Body of pancreas (tissue), 4 donors: ENCODE measurements at regions not wholly inside any gene's neighbourhood (a gene's known extent, or its start where the extent isn't known, plus 50 kb on each side); places are given as distances from the start of the nearest gene placed in this dataset.
A peak's percentile ranks its signal among the peaks of the same experiment; 100 is the strongest.

Source experiments
- ATAC-seq: fragments of 150-250 bp; one replicate; pipeline ENCODE4 v1.9.1; 2016
- DNase-seq, 4 donors: peaks; one replicate each; pipeline ENCODE4 v3.0.0-alpha.2; 2019
- H3K27ac ChIP-seq, 4 donors: fragments of 200-600 bp; sonication (generic); 1 replicate in 3 of 4; 2 replicates in 1 of 4; pipeline versions ENCODE4 v1.5.1 to v1.6.1; 2016 to 2019; ENCODE audit warnings: mild to moderate bottlenecking in 1 of 4, mixed read lengths in 1 of 4, moderate library complexity in 1 of 4
- H3K27me3 ChIP-seq, 2 donors: fragments of 200-600 bp; sonication (generic); one replicate each; pipeline ENCODE4 v1.6.0; 2016; ENCODE audit warnings: mild to moderate bottlenecking in 1 of 2
- H3K36me3 ChIP-seq, 2 donors: fragments of 200-600 bp; sonication (generic); replicated peaks in 1 of 2; 2 replicates each; pipeline ENCODE4 v1.5.1; 2016; ENCODE audit warnings: low read depth in 2 of 2; ENCODE audit not compliant: insufficient read depth in 1 of 2
- H3K4me1 ChIP-seq: fragments of 200-600 bp; sonication (generic); one replicate; pipeline ENCODE4 v1.6.0; 2016
- H3K4me3 ChIP-seq, 2 donors: fragments of 200-600 bp; sonication (generic); 1 replicate in 1 of 2; 2 replicates in 1 of 2; pipeline ENCODE4 v1.5.1; 2016 to 2019
- H3K9me3 ChIP-seq, 3 donors: fragments of 200-600 bp; sonication (generic); 1 replicate in 2 of 3; 2 replicates in 1 of 3; pipeline ENCODE4 v1.5.1; 2016
- POLR2A ChIP-seq, 3 donors: fragments of 450-650 bp; IDR thresholded peaks; one replicate each; pipeline ENCODE4 v1.6.1; 2016; ENCODE audit warnings: antibody characterized with exemption in 3 of 3, mild to moderate bottlenecking in 2 of 3
- WGBS, 2 donors: methylation state at CpG; one replicate each; pipeline ENCODE4 v1.1.5; 2017; 5-methylcytosine and 5-hydroxymethylcytosine counted together
- intact Hi-C: fragments of 100-400 bp; cut with DNase I; formaldehyde crosslinking; loops from one replicate; pipeline ENCODE4 v1.15.1; 2023
- TF ChIP-seq, protein P1 (sequence below), 7 experiments: fragments of 450-650 bp in 4 of 7; fragments of 200-600 bp in 3 of 7; sonication (generic) in 3 of 7; IDR thresholded peaks; one replicate each; pipeline ENCODE4 v1.5.1; 2016 to 2019; ENCODE audit warnings: antibody characterized with exemption in 7 of 7

- Histone ChIP-seq H3K4me1 (no peaks in the 10 kb centered on the region), H3K36me3 (no peaks in the 10 kb centered on the region), H3K27me3 (no peaks in the 10 kb centered on the region), H3K27ac (no peak overlapping the region), H3K9me3 (no peaks in the 10 kb centered on the region), H3K4me3 (no peak overlapping the region)
- TF ChIP-seq POLR2A (IDR thresholded peaks at IDR 0.05) = no peak
- TF ChIP-seq, protein P1, sequence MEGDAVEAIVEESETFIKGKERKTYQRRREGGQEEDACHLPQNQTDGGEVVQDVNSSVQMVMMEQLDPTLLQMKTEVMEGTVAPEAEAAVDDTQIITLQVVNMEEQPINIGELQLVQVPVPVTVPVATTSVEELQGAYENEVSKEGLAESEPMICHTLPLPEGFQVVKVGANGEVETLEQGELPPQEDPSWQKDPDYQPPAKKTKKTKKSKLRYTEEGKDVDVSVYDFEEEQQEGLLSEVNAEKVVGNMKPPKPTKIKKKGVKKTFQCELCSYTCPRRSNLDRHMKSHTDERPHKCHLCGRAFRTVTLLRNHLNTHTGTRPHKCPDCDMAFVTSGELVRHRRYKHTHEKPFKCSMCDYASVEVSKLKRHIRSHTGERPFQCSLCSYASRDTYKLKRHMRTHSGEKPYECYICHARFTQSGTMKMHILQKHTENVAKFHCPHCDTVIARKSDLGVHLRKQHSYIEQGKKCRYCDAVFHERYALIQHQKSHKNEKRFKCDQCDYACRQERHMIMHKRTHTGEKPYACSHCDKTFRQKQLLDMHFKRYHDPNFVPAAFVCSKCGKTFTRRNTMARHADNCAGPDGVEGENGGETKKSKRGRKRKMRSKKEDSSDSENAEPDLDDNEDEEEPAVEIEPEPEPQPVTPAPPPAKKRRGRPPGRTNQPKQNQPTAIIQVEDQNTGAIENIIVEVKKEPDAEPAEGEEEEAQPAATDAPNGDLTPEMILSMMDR (IDR thresholded peaks at IDR 0.05) = peak; percentile 44 to 93 (median 88)
- DNase-seq (peak; percentile 61 to 70 (median 63)), ATAC-seq (peak; percentile 79)
- 23 to 25% methylated on average over 9 of the region's 9 CpGs for WGBS, 2 donors
- intact Hi-C loops = loop anchor here (5.0 to 10.0 kb wide), 2 partner anchors 160 to 457 kb away; no protein-coding TSS in a partner anchor
These were observed 134.3 kb upstream of the PDE1C start for GRCh38 chr7:32204361-32205018.

GRCh38 chr7:32200646-32201045, 130.4 kb upstream of the PDE1C start:
- no peak for TF ChIP-seq POLR2A (IDR thresholded peaks at IDR 0.05)
- TF ChIP-seq, protein P1 (IDR thresholded peaks at IDR 0.05) = no peak
- ATAC-seq (no peak), DNase-seq (no peak)
- WGBS, 2 donors = 53 to 56% methylated on average over 1 of the region's 1 CpG
- H3K27ac ChIP-seq = no peak overlapping the region
- intact Hi-C loops = loop anchor here (5.0 to 10.0 kb wide), 2 partner anchors 164 to 453 kb away; no protein-coding TSS in a partner anchor
- no peaks in the 10 kb centered on the region for H3K4me1 ChIP-seq
- no peak overlapping the region for H3K4me3 ChIP-seq
- no peaks in the 10 kb centered on the region for H3K36me3 ChIP-seq
- H3K27me3 ChIP-seq = no peaks in the 10 kb centered on the region
- no peaks in the 10 kb centered on the region for H3K9me3 ChIP-seq

GRCh38 chr7:32194537-32194936, 124.3 kb upstream of the PDE1C start:
- TF ChIP-seq, protein P1 (IDR thresholded peaks at IDR 0.05) = no peak
- no peak for TF ChIP-seq POLR2A (IDR thresholded peaks at IDR 0.05)
- intact Hi-C loops = no loop called here

DNA sequence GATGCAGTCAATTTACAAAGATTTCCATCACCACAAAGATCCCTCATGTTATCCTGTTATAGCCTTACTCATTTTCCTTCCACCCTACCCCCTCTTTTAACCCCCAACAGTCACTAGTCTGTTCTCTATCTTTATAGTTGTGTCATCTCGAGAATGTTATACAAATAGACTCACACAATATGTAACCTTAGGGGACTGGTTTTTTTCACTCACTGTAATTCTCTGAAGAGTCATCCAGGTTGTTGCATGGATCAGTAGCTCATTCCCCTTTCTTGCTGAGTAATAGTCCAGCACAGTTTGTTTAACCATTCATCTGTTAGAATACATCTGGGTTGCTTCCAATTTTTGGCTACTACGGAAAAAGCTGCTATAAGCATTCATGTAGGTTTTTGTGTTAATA, 121.1 kb upstream of the PDE1C start:
- no peaks in the 10 kb centered on the region for H3K4me1 ChIP-seq

More at GRCh38 chr7:32194537-32194936, 124.3 kb upstream of the PDE1C start:
- no peak for DNase-seq
- Histone ChIP-seq H3K27ac (no peak overlapping the region), H3K4me1 (no peaks in the 10 kb centered on the region), H3K9me3 (no peaks in the 10 kb centered on the region), H3K4me3 (no peak overlapping the region), H3K36me3 (no peaks in the 10 kb centered on the region), H3K27me3 (no peaks in the 10 kb centered on the region)
- ATAC-seq = no peak

More for the DNA sequence above, 121.1 kb upstream of the PDE1C start:
- intact Hi-C loops = no loop called here
- H3K9me3 ChIP-seq = no peaks in the 10 kb centered on the region
- no peak for DNase-seq
- no peaks in the 10 kb centered on the region for H3K27me3 ChIP-seq
- TF ChIP-seq POLR2A (IDR thresholded peaks at IDR 0.05) = no peak
- TF ChIP-seq, protein P1 (IDR thresholded peaks at IDR 0.05) = no peak
- ATAC-seq = no peak
- no peaks in the 10 kb centered on the region for H3K36me3 ChIP-seq
- no peak overlapping the region for H3K27ac ChIP-seq
- 70 to 84% methylated on average over 2 of the region's 2 CpGs for WGBS, 2 donors
- no peak overlapping the region for H3K4me3 ChIP-seq
